T-helper 2 cell treated with Interferon-gamma antibody and Interleukin-4, amounts not matched to agents 5 μg/mL and 100 μg/mL, for 36 hours (primary cell): ENCODE measurements at regions not wholly inside any gene's neighbourhood (a gene's known extent, or its start where the extent isn't known, plus 50 kb on each side); places are given as distances from the start of the nearest gene placed in this dataset.
"Not testable (repeated sequence)": the region's sequence is repeated elsewhere in the genome, so short reads cannot be mapped to it uniquely, and the experiment has no call there.

Experiments
- DNase-seq: peaks from one replicate; pipeline ENCODE4 v3.0.0; 2021; ENCODE audit warnings: low spot score
- H3K27ac Mint-ChIP-seq: one replicate; pipeline ENCODE4 v1.8.0; 2021; ENCODE audit warnings: mild to moderate bottlenecking, mixed read lengths
- H3K27me3 Mint-ChIP-seq: one replicate; pipeline ENCODE4 v1.8.0; 2021; ENCODE audit warnings: low read depth, mixed read lengths
- H3K36me3 Mint-ChIP-seq: one replicate; pipeline ENCODE4 v1.8.0; 2021; ENCODE audit warnings: low read depth, mixed read lengths
- H3K4me1 Mint-ChIP-seq: one replicate; pipeline ENCODE4 v1.8.0; 2021; ENCODE audit warnings: low read depth, mixed read lengths
- H3K4me3 Mint-ChIP-seq: one replicate; pipeline ENCODE4 v1.8.0; 2022; ENCODE audit warnings: mild to moderate bottlenecking, moderate library complexity, mixed read lengths
- H3K9me3 Mint-ChIP-seq: one replicate; pipeline ENCODE4 v1.8.0; 2021; ENCODE audit warnings: mixed read lengths

- Mint-ChIP-seq H3K27ac (no peak overlapping the region), H3K27me3 (no peaks in the 10 kb centered on the region), H3K36me3 (no peaks in the 10 kb centered on the region), H3K9me3 (peaks cover 8% of the 10 kb centered on the region), H3K4me3 (no peak overlapping the region), H3K4me1 (no peaks in the 10 kb centered on the region)
- DNase-seq = no peak
Observed at GRCh38 chr1:217981430-217981829, 303.7 kb upstream of the RRP15 start.

DNA sequence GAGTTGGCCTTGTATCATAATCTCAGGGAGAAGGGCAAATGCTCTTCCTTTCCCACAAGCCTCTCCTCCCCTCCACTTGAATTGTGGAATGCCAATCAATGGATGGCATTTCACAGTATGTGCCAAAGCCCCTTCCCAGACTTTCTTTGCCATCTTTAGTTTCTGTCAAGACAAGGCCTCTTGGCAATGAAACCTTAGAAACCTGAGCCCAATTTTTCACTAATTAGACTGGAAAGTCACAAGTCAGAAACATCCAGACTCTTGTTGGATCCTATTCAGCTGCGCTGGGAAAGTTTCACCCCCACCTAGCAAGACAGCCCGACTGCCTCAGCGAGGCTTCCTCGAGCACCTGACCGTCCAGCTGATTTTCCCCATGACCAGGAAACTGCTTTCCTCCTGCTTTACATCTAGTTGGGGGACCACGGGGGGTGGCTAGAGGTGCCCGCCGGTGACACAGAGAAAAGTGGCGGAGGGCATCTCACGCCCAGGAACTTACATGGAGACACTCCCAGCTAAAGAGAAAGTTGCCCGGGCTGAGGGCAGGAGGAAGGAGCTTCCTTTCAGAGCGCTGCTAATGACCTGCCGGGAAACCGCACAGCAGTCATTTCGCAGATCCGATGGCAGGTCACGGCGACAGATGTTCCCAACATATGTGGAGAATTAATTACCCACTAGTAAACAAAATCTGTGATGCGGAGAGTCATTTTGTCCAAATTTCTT, 302.6 kb upstream of the RRP15 start:
- Mint-ChIP-seq H3K27me3 (no peaks in the 10 kb centered on the region), H3K4me3 (no peak overlapping the region), H3K9me3 (peaks cover 4% of the 10 kb centered on the region), H3K36me3 (no peaks in the 10 kb centered on the region), H3K27ac (no peak overlapping the region), H3K4me1 (no peaks in the 10 kb centered on the region)
- no peak for DNase-seq

GRCh38 chr1:217983051-217983375, 302.1 kb upstream of the RRP15 start:
- Mint-ChIP-seq H3K27me3 (no peaks in the 10 kb centered on the region), H3K36me3 (no peaks in the 10 kb centered on the region), H3K4me1 (no peaks in the 10 kb centered on the region), H3K9me3 (peaks cover 4% of the 10 kb centered on the region), H3K27ac (no peak overlapping the region), H3K4me3 (no peak overlapping the region)
- no peak for DNase-seq

- no peak overlapping the region for H3K27ac Mint-ChIP-seq
- H3K4me3 Mint-ChIP-seq = no peak overlapping the region
- DNase-seq = no peak
- peaks cover 4% of the 10 kb centered on the region for H3K9me3 Mint-ChIP-seq
- H3K27me3 Mint-ChIP-seq = no peaks in the 10 kb centered on the region
- H3K4me1 Mint-ChIP-seq = no peaks in the 10 kb centered on the region
- H3K36me3 Mint-ChIP-seq = no peaks in the 10 kb centered on the region
Observed at GRCh38 chr1:217985641-217986040, 299.5 kb upstream of the RRP15 start.

GRCh38 chr1:217989510-217989909, 295.6 kb upstream of the RRP15 start:
- H3K27ac Mint-ChIP-seq = no peak overlapping the region
- H3K4me1 Mint-ChIP-seq = no peaks in the 10 kb centered on the region
- no peak for DNase-seq
- no peak overlapping the region for H3K4me3 Mint-ChIP-seq
- peaks cover 4% of the 10 kb centered on the region for H3K9me3 Mint-ChIP-seq
- no peaks in the 10 kb centered on the region for H3K36me3 Mint-ChIP-seq
- H3K27me3 Mint-ChIP-seq = no peaks in the 10 kb centered on the region

DNA sequence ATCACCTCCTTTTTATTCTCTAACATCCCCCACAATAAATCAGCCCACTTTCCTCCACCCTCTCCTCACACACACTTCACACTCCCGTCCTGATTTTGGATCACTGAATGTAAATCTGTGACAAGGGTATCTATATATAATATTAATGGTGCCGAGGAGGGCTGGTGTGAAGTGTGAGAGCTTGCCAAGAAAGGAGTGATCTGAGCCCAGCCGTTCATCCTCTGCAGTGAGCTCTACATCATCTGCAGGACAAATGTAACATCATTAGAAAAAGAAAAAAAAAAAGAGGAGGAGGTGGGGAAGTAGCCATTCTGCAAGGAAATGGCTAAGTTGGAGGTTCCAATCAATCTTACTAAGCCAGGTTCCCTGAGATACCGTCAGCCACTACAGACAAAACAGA, 291.7 kb upstream of the RRP15 start:
- no peaks in the 10 kb centered on the region for H3K4me1 Mint-ChIP-seq
- H3K4me3 Mint-ChIP-seq = no peak overlapping the region
- DNase-seq = no peak
- no peaks in the 10 kb centered on the region for H3K9me3 Mint-ChIP-seq
- H3K27me3 Mint-ChIP-seq = no peaks in the 10 kb centered on the region
- no peaks in the 10 kb centered on the region for H3K36me3 Mint-ChIP-seq
- H3K27ac Mint-ChIP-seq = no peak overlapping the region

- H3K27me3 Mint-ChIP-seq, H3K36me3 Mint-ChIP-seq, DNase-seq, H3K4me3 Mint-ChIP-seq, H3K27ac Mint-ChIP-seq, H3K9me3 Mint-ChIP-seq, H3K4me1 Mint-ChIP-seq: not testable (repeated sequence)
Observed at GRCh38 chr1:218008296-218008695, 276.8 kb upstream of the RRP15 start.

- not testable (repeated sequence) for H3K9me3 Mint-ChIP-seq, H3K4me3 Mint-ChIP-seq, H3K4me1 Mint-ChIP-seq, H3K27me3 Mint-ChIP-seq, DNase-seq, H3K27ac Mint-ChIP-seq, H3K36me3 Mint-ChIP-seq
Observed at GRCh38 chr1:218015106-218015505, 270.0 kb upstream of the RRP15 start.

- no peak overlapping the region for H3K27ac Mint-ChIP-seq
- no peaks in the 10 kb centered on the region for H3K4me1 Mint-ChIP-seq
- no peak overlapping the region for H3K4me3 Mint-ChIP-seq
- no peak for DNase-seq
- H3K9me3 Mint-ChIP-seq = peaks cover 16% of the 10 kb centered on the region
- H3K27me3 Mint-ChIP-seq = no peaks in the 10 kb centered on the region
- no peaks in the 10 kb centered on the region for H3K36me3 Mint-ChIP-seq
Observed at GRCh38 chr1:218024211-218024720, 260.8 kb upstream of the RRP15 start.

DNA sequence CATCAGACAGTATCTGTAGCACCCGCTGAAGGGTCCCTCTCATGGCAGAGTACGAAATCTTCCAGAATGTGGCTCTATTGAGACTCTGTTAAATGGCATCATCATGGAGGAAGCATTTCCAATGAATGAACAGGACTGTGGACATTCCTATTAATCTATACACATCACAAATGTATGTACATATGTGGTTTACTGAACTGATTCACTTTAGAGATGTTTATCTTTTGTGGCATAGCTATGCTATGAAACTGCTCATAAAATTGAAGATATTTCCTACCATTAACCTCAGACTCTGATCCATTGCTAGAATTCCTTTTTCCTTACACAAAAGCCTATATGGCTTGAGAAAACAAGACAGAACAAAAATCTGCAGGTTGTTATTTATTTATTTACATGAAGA, 259.6 kb upstream of the RRP15 start:
- Mint-ChIP-seq H3K4me3 (no peak overlapping the region), H3K9me3 (peaks cover 13% of the 10 kb centered on the region), H3K27ac (no peak overlapping the region), H3K36me3 (no peaks in the 10 kb centered on the region), H3K4me1 (no peaks in the 10 kb centered on the region), H3K27me3 (no peaks in the 10 kb centered on the region)
- DNase-seq = no peak

DNA sequence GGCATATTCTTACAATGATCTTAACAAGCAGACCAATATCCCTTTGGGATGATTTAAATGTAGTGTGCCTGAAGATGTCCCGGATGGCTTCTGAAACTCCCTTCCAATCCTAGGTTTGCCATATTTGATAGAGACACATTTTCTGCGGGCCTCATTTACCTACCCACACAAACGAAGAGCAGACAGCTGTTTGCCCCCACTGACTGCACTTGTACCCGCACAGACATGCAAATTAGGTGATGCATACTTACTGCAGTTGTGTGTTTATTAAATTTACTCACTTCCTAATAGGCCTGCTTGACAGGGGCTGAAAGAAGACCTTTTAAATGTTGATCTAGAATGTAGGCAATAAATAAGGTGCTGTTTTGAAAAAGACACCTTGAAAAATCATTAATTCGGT, 257.9 kb upstream of the RRP15 start:
- Mint-ChIP-seq H3K4me1 (no peaks in the 10 kb centered on the region), H3K4me3 (no peak overlapping the region), H3K27me3 (no peaks in the 10 kb centered on the region), H3K9me3 (peaks cover 13% of the 10 kb centered on the region), H3K36me3 (no peaks in the 10 kb centered on the region), H3K27ac (no peak overlapping the region)
- DNase-seq = no peak

- no peaks in the 10 kb centered on the region for H3K4me1 Mint-ChIP-seq
- no peaks in the 10 kb centered on the region for H3K36me3 Mint-ChIP-seq
- peaks cover 3% of the 10 kb centered on the region for H3K9me3 Mint-ChIP-seq
- no peak overlapping the region for H3K27ac Mint-ChIP-seq
- H3K27me3 Mint-ChIP-seq = no peaks in the 10 kb centered on the region
- no peak for DNase-seq
- no peak overlapping the region for H3K4me3 Mint-ChIP-seq
Observed at GRCh38 chr1:218030846-218031245, 254.2 kb upstream of the RRP15 start.

- Mint-ChIP-seq H3K4me3 (no peak overlapping the region), H3K27me3 (no peaks in the 10 kb centered on the region), H3K4me1 (no peaks in the 10 kb centered on the region), H3K9me3 (peaks cover 3% of the 10 kb centered on the region), H3K36me3 (no peaks in the 10 kb centered on the region), H3K27ac (no peak overlapping the region)
- no peak for DNase-seq
Observed at GRCh38 chr1:218031901-218032300, 253.2 kb upstream of the RRP15 start.

DNA sequence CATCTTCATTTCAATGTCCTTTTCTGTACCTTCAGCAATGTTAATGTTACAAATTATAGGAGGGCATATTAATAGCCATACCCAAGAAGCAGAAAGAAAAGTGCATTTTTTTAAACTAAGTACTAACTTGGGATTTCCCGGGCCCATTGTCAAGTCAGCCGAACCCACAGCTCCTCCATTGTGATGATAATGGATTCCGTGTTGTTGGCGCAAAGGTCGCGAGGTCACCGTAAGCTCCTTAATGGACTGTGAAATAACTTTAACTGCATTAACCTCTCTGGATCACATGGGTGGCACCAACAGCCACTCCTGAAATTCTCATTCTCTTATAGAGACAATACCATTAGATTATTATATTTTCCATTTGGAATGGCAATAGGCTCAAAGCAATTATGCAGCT, 250.6 kb upstream of the RRP15 start:
- Mint-ChIP-seq H3K4me1 (no peaks in the 10 kb centered on the region), H3K4me3 (no peak overlapping the region), H3K36me3 (no peaks in the 10 kb centered on the region), H3K27ac (no peak overlapping the region), H3K27me3 (no peaks in the 10 kb centered on the region), H3K9me3 (no peaks in the 10 kb centered on the region)
- DNase-seq = no peak

DNA sequence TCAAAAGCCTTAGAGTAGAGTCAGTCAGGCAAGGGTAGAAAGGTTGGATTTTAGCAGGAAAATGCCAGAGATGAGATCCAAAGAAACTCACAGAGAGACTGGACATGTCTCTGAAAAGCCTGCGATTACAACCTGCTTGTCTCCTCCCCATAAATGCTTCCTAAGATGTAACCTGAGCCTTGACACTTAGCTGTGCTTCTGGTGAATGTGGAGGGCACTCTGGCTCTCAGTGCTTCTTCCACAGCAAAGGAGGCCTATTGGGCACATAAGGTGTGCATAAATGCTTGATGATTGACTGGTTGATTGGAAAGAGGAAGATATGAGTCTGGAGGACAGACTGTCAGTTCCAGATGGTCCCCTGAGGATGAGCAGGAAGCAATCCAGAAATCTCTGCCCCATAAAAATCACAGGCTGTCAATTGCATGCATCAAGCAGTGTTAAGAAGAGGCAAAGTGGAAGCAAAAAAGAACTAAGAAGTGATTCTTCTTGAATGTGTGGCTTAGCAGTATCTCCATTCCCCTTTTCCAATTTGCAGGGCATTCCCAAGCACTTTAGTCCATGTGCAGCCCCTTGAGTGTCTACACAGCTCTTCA, 236.2 kb upstream of the RRP15 start:
- Mint-ChIP-seq H3K27me3 (no peaks in the 10 kb centered on the region), H3K4me3 (no peak overlapping the region), H3K4me1 (no peaks in the 10 kb centered on the region), H3K27ac (no peak overlapping the region), H3K36me3 (no peaks in the 10 kb centered on the region), H3K9me3 (no peaks in the 10 kb centered on the region)
- no peak for DNase-seq
